ENCODE measurements at regions not wholly inside any gene's neighbourhood (a gene's known extent, or its start where the extent isn't known, plus 50 kb on each side); places are given as distances from the start of the nearest gene placed in this dataset.

DNA sequence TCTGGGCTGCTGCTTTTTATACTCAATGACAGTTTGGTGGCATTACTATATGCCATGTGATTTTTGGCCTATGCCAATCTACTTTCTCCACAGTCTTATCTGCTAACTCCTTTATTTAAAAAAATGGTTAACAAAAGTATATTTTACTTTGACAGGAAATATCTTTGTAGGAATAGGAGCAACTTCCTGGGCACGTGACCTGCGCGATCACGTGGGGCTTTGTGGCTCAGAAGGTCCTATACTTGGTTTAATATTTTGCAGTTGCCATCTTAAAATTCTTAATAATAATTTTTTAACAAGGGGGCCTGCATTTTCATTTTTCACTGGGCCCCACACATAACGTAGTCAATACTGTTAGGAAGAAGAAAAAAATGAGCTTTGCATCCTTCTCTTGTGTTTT, 249.7 kb downstream of the ACTR3 start:
- Histone ChIP-seq H3K4me2 (ENCODE audit: low read length) (no peak overlapping the region), H2BK15ac (replicated peaks; ENCODE audit: low read depth) (no peak overlapping the region), H3K18ac (ENCODE audit: low read length) (no peak overlapping the region), H3K23ac (ENCODE audit: low read length) (no peak overlapping the region), H4K5ac (ENCODE audit: low read length) (no peak overlapping the region), H3K79me1 (ENCODE audit: low read length) (no peaks in the 10 kb centered on the region), H3K4ac (ENCODE audit: low read depth, low read length) (no peak overlapping the region), H3K56ac (ENCODE audit: low read length) (no peak overlapping the region), H4K8ac (ENCODE audit: low read depth, low read length) (no peak overlapping the region), H2BK5ac (ENCODE audit: low read length) (no peak overlapping the region), H3K4me1 (ENCODE audit: control insufficient read depth, low read depth, low read length) (no peaks in the 10 kb centered on the region), H3K4me3 (ENCODE audit: low read length) (no peak overlapping the region), H2BK120ac (ENCODE audit: low read depth, low read length) (no peak overlapping the region), H3K36me3 (ENCODE audit: control insufficient read depth, insufficient read depth, low read length) (no peaks in the 10 kb centered on the region), H2AK5ac (ENCODE audit: low read length) (no peak overlapping the region), H3K27me3 (ENCODE audit: insufficient read depth, low read length, poor library complexity) (no peaks in the 10 kb centered on the region), H3K27ac (ENCODE audit: low read depth, low read length) (no peak overlapping the region), H3K9ac (ENCODE audit: low read length) (no peak overlapping the region), H3K79me2 (ENCODE audit: control insufficient read depth, insufficient read depth, low read length) (no peaks in the 10 kb centered on the region)
- no CpG with 5 or more reads among the region's 5 CpGs for WGBS (ENCODE audit: extremely low coverage, insufficient coverage, low lambda C conversion rate)
- DNase-seq = no peak

- H3K56ac ChIP-seq (ENCODE audit: low read length) = no peak overlapping the region
- no peaks in the 10 kb centered on the region for H3K79me2 ChIP-seq (ENCODE audit: control insufficient read depth, insufficient read depth, low read length)
- no peak overlapping the region for H2BK120ac ChIP-seq (ENCODE audit: low read depth, low read length)
- H3K79me1 ChIP-seq (ENCODE audit: low read length) = no peaks in the 10 kb centered on the region
- H3K4me3 ChIP-seq (ENCODE audit: low read length) = no peak overlapping the region
- H3K23ac ChIP-seq (ENCODE audit: low read length) = no peak overlapping the region
- WGBS (ENCODE audit: extremely low coverage, insufficient coverage, low lambda C conversion rate) = no CpG with 5 or more reads among the region's 6 CpGs
- H3K4me2 ChIP-seq (ENCODE audit: low read length) = no peak overlapping the region
- no peak for DNase-seq
- H3K36me3 ChIP-seq (ENCODE audit: control insufficient read depth, insufficient read depth, low read length) = no peaks in the 10 kb centered on the region
- no peak overlapping the region for H3K27ac ChIP-seq (ENCODE audit: low read depth, low read length)
- H3K4ac ChIP-seq (ENCODE audit: low read depth, low read length) = no peak overlapping the region
- no peak overlapping the region for H4K5ac ChIP-seq (ENCODE audit: low read length)
- H4K8ac ChIP-seq (ENCODE audit: low read depth, low read length) = no peak overlapping the region
- H3K18ac ChIP-seq (ENCODE audit: low read length) = no peak overlapping the region
- H2BK15ac ChIP-seq (replicated peaks; ENCODE audit: low read depth) = no peak overlapping the region
- H2AK5ac ChIP-seq (ENCODE audit: low read length) = no peak overlapping the region
- no peaks in the 10 kb centered on the region for H3K4me1 ChIP-seq (ENCODE audit: control insufficient read depth, low read depth, low read length)
- H3K27me3 ChIP-seq (ENCODE audit: insufficient read depth, low read length, poor library complexity) = no peaks in the 10 kb centered on the region
- no peak overlapping the region for H3K9ac ChIP-seq (ENCODE audit: low read length)
- H2BK5ac ChIP-seq (ENCODE audit: low read length) = no peak overlapping the region
Observed at GRCh38 chr2:114156366-114157056, 266.6 kb downstream of the ACTR3 start.

DNA sequence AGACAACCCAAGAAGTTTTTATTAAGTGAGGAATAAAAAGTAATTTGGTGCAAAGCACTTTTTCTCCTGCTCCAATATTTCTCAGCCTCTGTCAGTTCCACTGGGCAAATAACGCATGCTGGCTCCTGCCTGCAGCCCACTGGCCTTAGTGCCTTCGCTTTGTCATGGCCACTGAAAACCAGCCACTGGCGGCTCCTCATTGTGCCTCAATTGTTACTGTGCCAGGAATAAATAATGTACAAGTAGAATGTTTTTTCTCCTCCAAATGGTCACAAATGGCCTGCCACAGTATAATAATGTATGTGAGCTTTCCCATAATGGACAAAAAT, 267.1 kb downstream of the ACTR3 start:
- WGBS (ENCODE audit: extremely low coverage, insufficient coverage, low lambda C conversion rate) = no CpG with 5 or more reads among the region's 3 CpGs

GRCh38 chr2:114160263-114160981, 270.5 kb downstream of the ACTR3 start:
- no CpG with 5 or more reads among the region's 2 CpGs for WGBS (ENCODE audit: extremely low coverage, insufficient coverage, low lambda C conversion rate)
- no peaks in the 10 kb centered on the region for H3K4me1 ChIP-seq (ENCODE audit: control insufficient read depth, low read depth, low read length)
- H3K4ac ChIP-seq (ENCODE audit: low read depth, low read length) = no peak overlapping the region
- H3K56ac ChIP-seq (ENCODE audit: low read length) = no peak overlapping the region
- no peak overlapping the region for H4K8ac ChIP-seq (ENCODE audit: low read depth, low read length)
- H2BK15ac ChIP-seq (replicated peaks; ENCODE audit: low read depth) = no peak overlapping the region
- no peak overlapping the region for H4K5ac ChIP-seq (ENCODE audit: low read length)
- H3K18ac ChIP-seq (ENCODE audit: low read length) = no peak overlapping the region
- no peaks in the 10 kb centered on the region for H3K36me3 ChIP-seq (ENCODE audit: control insufficient read depth, insufficient read depth, low read length)
- H3K27me3 ChIP-seq (ENCODE audit: insufficient read depth, low read length, poor library complexity) = no peaks in the 10 kb centered on the region
- H3K23ac ChIP-seq (ENCODE audit: low read length) = no peak overlapping the region
- H2BK120ac ChIP-seq (ENCODE audit: low read depth, low read length) = no peak overlapping the region
- no peak overlapping the region for H2AK5ac ChIP-seq (ENCODE audit: low read length)
- H3K27ac ChIP-seq (ENCODE audit: low read depth, low read length) = no peak overlapping the region
- H3K9ac ChIP-seq (ENCODE audit: low read length) = no peak overlapping the region
- no peaks in the 10 kb centered on the region for H3K79me2 ChIP-seq (ENCODE audit: control insufficient read depth, insufficient read depth, low read length)
- no peak for DNase-seq
- no peak overlapping the region for H3K4me2 ChIP-seq (ENCODE audit: low read length)
- H3K4me3 ChIP-seq (ENCODE audit: low read length) = no peak overlapping the region
- H3K79me1 ChIP-seq (ENCODE audit: low read length) = no peaks in the 10 kb centered on the region
- no peak overlapping the region for H2BK5ac ChIP-seq (ENCODE audit: low read length)

More for the DNA sequence above, 267.1 kb downstream of the ACTR3 start:
- Histone ChIP-seq H3K27me3 (ENCODE audit: insufficient read depth, low read length, poor library complexity) (no peaks in the 10 kb centered on the region), H2AK5ac (ENCODE audit: low read length) (no peak overlapping the region), H2BK120ac (ENCODE audit: low read depth, low read length) (no peak overlapping the region), H3K56ac (ENCODE audit: low read length) (no peak overlapping the region), H4K5ac (ENCODE audit: low read length) (no peak overlapping the region), H3K27ac (ENCODE audit: low read depth, low read length) (no peak overlapping the region), H3K79me1 (ENCODE audit: low read length) (no peaks in the 10 kb centered on the region), H3K4me2 (ENCODE audit: low read length) (no peak overlapping the region), H3K18ac (ENCODE audit: low read length) (no peak overlapping the region), H2BK15ac (replicated peaks; ENCODE audit: low read depth) (no peak overlapping the region), H4K8ac (ENCODE audit: low read depth, low read length) (no peak overlapping the region), H3K4me3 (ENCODE audit: low read length) (no peak overlapping the region), H3K79me2 (ENCODE audit: control insufficient read depth, insufficient read depth, low read length) (no peaks in the 10 kb centered on the region), H2BK5ac (ENCODE audit: low read length) (no peak overlapping the region), H3K4ac (ENCODE audit: low read depth, low read length) (no peak overlapping the region), H3K36me3 (ENCODE audit: control insufficient read depth, insufficient read depth, low read length) (no peaks in the 10 kb centered on the region), H3K23ac (ENCODE audit: low read length) (no peak overlapping the region), H3K9ac (ENCODE audit: low read length) (no peak overlapping the region), H3K4me1 (ENCODE audit: control insufficient read depth, low read depth, low read length) (no peaks in the 10 kb centered on the region)
- DNase-seq = no peak

DNA sequence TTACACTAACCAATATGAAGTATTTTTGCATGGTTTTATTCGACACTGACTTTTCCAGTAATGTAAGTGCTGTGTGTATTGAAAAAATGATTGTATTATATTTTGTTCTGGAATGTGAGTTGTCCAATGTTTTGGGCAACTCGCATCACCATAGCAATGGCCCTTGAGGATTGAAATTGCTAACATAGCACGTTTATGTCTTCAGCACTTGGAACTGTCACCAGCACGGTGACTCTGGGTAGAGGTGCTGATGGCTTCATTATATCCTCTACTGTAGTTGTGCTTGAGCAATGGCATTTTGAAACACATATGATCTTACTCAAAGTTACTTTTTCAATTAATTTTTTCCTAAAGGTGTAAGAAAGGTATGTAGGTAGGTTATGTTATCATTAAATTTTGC, 271.5 kb downstream of the ACTR3 start:
- H3K9ac ChIP-seq (ENCODE audit: low read length) = no peak overlapping the region
- H2BK120ac ChIP-seq (ENCODE audit: low read depth, low read length) = no peak overlapping the region
- no peaks in the 10 kb centered on the region for H3K27me3 ChIP-seq (ENCODE audit: insufficient read depth, low read length, poor library complexity)
- H2AK5ac ChIP-seq (ENCODE audit: low read length) = no peak overlapping the region
- no peak overlapping the region for H4K8ac ChIP-seq (ENCODE audit: low read depth, low read length)
- H3K36me3 ChIP-seq (ENCODE audit: control insufficient read depth, insufficient read depth, low read length) = no peaks in the 10 kb centered on the region
- H3K4ac ChIP-seq (ENCODE audit: low read depth, low read length) = no peak overlapping the region
- no peak for DNase-seq
- H3K18ac ChIP-seq (ENCODE audit: low read length) = no peak overlapping the region
- H3K56ac ChIP-seq (ENCODE audit: low read length) = no peak overlapping the region
- H4K5ac ChIP-seq (ENCODE audit: low read length) = no peak overlapping the region
- no peaks in the 10 kb centered on the region for H3K79me2 ChIP-seq (ENCODE audit: control insufficient read depth, insufficient read depth, low read length)
- H3K23ac ChIP-seq (ENCODE audit: low read length) = no peak overlapping the region
- no peaks in the 10 kb centered on the region for H3K4me1 ChIP-seq (ENCODE audit: control insufficient read depth, low read depth, low read length)
- H2BK15ac ChIP-seq (replicated peaks; ENCODE audit: low read depth) = no peak overlapping the region
- no peak overlapping the region for H3K4me2 ChIP-seq (ENCODE audit: low read length)
- WGBS (ENCODE audit: extremely low coverage, insufficient coverage, low lambda C conversion rate) = no CpG with 5 or more reads among the region's 4 CpGs
- H3K4me3 ChIP-seq (ENCODE audit: low read length) = no peak overlapping the region
- no peaks in the 10 kb centered on the region for H3K79me1 ChIP-seq (ENCODE audit: low read length)
- no peak overlapping the region for H3K27ac ChIP-seq (ENCODE audit: low read depth, low read length)
- no peak overlapping the region for H2BK5ac ChIP-seq (ENCODE audit: low read length)

- no peaks in the 10 kb centered on the region for H3K79me1 ChIP-seq (ENCODE audit: low read length)
- H2BK5ac ChIP-seq (ENCODE audit: low read length) = no peak overlapping the region
- no peak overlapping the region for H3K4ac ChIP-seq (ENCODE audit: low read depth, low read length)
- no peaks in the 10 kb centered on the region for H3K36me3 ChIP-seq (ENCODE audit: control insufficient read depth, insufficient read depth, low read length)
- no peak for DNase-seq
- no peak overlapping the region for H3K18ac ChIP-seq (ENCODE audit: low read length)
- H3K56ac ChIP-seq (ENCODE audit: low read length) = no peak overlapping the region
- H4K5ac ChIP-seq (ENCODE audit: low read length) = no peak overlapping the region
- H3K27me3 ChIP-seq (ENCODE audit: insufficient read depth, low read length, poor library complexity) = no peaks in the 10 kb centered on the region
- no peaks in the 10 kb centered on the region for H3K79me2 ChIP-seq (ENCODE audit: control insufficient read depth, insufficient read depth, low read length)
- H3K27ac ChIP-seq (ENCODE audit: low read depth, low read length) = no peak overlapping the region
- H3K23ac ChIP-seq (ENCODE audit: low read length) = no peak overlapping the region
- no CpG with 5 or more reads among the region's 2 CpGs for WGBS (ENCODE audit: extremely low coverage, insufficient coverage, low lambda C conversion rate)
- no peak overlapping the region for H2AK5ac ChIP-seq (ENCODE audit: low read length)
- H2BK15ac ChIP-seq (replicated peaks; ENCODE audit: low read depth) = no peak overlapping the region
- H3K4me3 ChIP-seq (ENCODE audit: low read length) = no peak overlapping the region
- no peak overlapping the region for H2BK120ac ChIP-seq (ENCODE audit: low read depth, low read length)
- H3K4me2 ChIP-seq (ENCODE audit: low read length) = no peak overlapping the region
- H4K8ac ChIP-seq (ENCODE audit: low read depth, low read length) = no peak overlapping the region
- no peak overlapping the region for H3K9ac ChIP-seq (ENCODE audit: low read length)
- no peaks in the 10 kb centered on the region for H3K4me1 ChIP-seq (ENCODE audit: control insufficient read depth, low read depth, low read length)
Observed at GRCh38 chr2:114167799-114168198, 274.6 kb upstream of the DPP10 start.
